WTC11 (cell line): ENCODE measurements at regions not wholly inside any gene's neighbourhood (a gene's known extent, or its start where the extent isn't known, plus 50 kb on each side); places are given as distances from the start of the nearest gene placed in this dataset.

Experiments used
- CREB1 ChIP-seq: sonication (generic); formaldehyde crosslinking; IDR thresholded peaks from 2 replicates; pipeline ENCODE4 v1.8.0; 2023; ENCODE audit warnings: mild to moderate bottlenecking, missing genetic modification reagents
- CTCF ChIP-seq: fragments of 200-600 bp; IDR thresholded peaks from 2 replicates; pipeline ENCODE4 v1.8.0; 2022; ENCODE audit warnings: antibody characterized with exemption
- FOXJ3 ChIP-seq: sonication (generic); formaldehyde crosslinking; IDR thresholded peaks from 2 replicates; pipeline ENCODE4 v1.9.0; 2021; ENCODE audit warnings: missing genetic modification reagents, mild to moderate bottlenecking, borderline replicate concordance
- HMGXB4 ChIP-seq: sonication (generic); formaldehyde crosslinking; IDR thresholded peaks from 2 replicates; pipeline ENCODE4 v1.8.1; 2023; ENCODE audit warnings: mild to moderate bottlenecking, moderate library complexity, missing genetic modification reagents
- JUN ChIP-seq: sonication (generic); formaldehyde crosslinking; IDR thresholded peaks from 2 replicates; pipeline ENCODE4 v1.8.0; 2023; ENCODE audit warnings: mild to moderate bottlenecking, missing genetic modification reagents
- MLX ChIP-seq: sonication (generic); formaldehyde crosslinking; IDR thresholded peaks from 2 replicates; pipeline ENCODE4 v1.8.1; 2023; ENCODE audit warnings: mild to moderate bottlenecking, missing genetic modification reagents, moderate library complexity
- NFE2L1 ChIP-seq: sonication (generic); formaldehyde crosslinking; IDR thresholded peaks from 2 replicates; pipeline ENCODE4 v1.8.1; 2023; ENCODE audit warnings: missing genetic modification reagents
- SP1 ChIP-seq: sonication (generic); formaldehyde crosslinking; conservative IDR thresholded peaks from 2 replicates; pipeline ENCODE4 v1.8.1; 2022; ENCODE audit warnings: missing genetic modification reagents
- USF1 ChIP-seq: sonication (generic); formaldehyde crosslinking; IDR thresholded peaks from 2 replicates; pipeline ENCODE4 v1.8.0; 2022; ENCODE audit warnings: mild to moderate bottlenecking, missing genetic modification reagents
- ZBTB21 ChIP-seq: sonication (generic); formaldehyde crosslinking; IDR thresholded peaks from 2 replicates; pipeline ENCODE4 v1.8.1; 2023; ENCODE audit warnings: mild to moderate bottlenecking, missing genetic modification reagents, borderline replicate concordance
- ZBTB43 ChIP-seq: sonication (generic); formaldehyde crosslinking; IDR thresholded peaks from 2 replicates; pipeline ENCODE4 v1.8.1; 2023; ENCODE audit warnings: mild to moderate bottlenecking, missing genetic modification reagents
- ZNF121 ChIP-seq: sonication (generic); formaldehyde crosslinking; IDR thresholded peaks from 2 replicates; pipeline ENCODE4 v1.8.0; 2023; ENCODE audit warnings: missing genetic modification reagents
- ZNF263 ChIP-seq: sonication (generic); formaldehyde crosslinking; IDR thresholded peaks from 2 replicates; pipeline ENCODE4 v1.8.1; 2022; ENCODE audit warnings: low read depth, mild to moderate bottlenecking, moderate library complexity, missing genetic modification reagents
- ZNF512 ChIP-seq: sonication (generic); formaldehyde crosslinking; IDR thresholded peaks from 2 replicates; pipeline ENCODE4 v1.8.1; 2022; ENCODE audit warnings: missing genetic modification reagents, borderline replicate concordance

GRCh38 chr2:172299741-172300140, 127.6 kb upstream of the ITGA6 start:
- TF ChIP-seq FOXJ3 (CRISPR knock-in tag) (no peak), USF1 (CRISPR knock-in tag) (no peak), CTCF (no peak), SP1 (CRISPR knock-in tag) (no peak), CREB1 (CRISPR knock-in tag) (no peak), ZBTB43 (CRISPR knock-in tag) (no peak), ZBTB21 (no peak), HMGXB4 (no peak), ZNF263 (CRISPR knock-in tag) (no peak), NFE2L1 (no peak), ZNF121 (CRISPR knock-in tag) (no peak), JUN (CRISPR knock-in tag) (no peak), ZNF512 (CRISPR knock-in tag) (no peak), MLX (CRISPR knock-in tag) (no peak)
